Urothelium cell line (cell line): ENCODE measurements at regions not wholly inside any gene's neighbourhood (a gene's known extent, or its start where the extent isn't known, plus 50 kb on each side); places are given as distances from the start of the nearest gene placed in this dataset.

Source experiments
- DNase-seq: peaks from one replicate; pipeline ENCODE4 v3.0.0; 2011; ENCODE audit warnings: low spot score, mixed read lengths
- FAIRE-seq: peaks from 2 replicates; lab custom pipeline; 2011; peaks lifted over from hg19 to GRCh38; lab: Jason Lieb, UNC

GRCh38 chr13:103965506-103966243 lies 899.5 kb upstream of the SLC10A2 start:
- FAIRE-seq (no peak), DNase-seq (no peak)

DNA sequence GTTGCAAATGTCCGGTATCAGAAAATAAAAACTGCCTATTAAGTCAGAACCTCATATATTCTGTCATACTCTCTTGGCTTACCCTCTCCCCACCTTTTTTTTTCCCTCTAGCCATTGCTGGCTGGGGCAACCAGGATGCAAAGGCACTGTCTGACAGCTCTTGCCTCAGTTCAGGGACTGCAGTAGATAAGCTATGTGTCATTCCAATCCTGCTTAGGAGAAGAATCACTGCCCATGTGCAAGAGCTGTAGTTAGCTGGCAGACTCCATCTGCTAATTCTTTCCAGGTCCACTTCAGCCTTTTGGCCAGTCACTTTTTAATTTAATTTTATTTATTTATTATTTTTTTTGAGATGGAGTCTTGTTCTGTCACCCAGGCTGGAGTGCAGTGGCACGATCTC lies 895.6 kb upstream of the SLC10A2 start:
- DNase-seq (no peak), FAIRE-seq (no peak)

DNA sequence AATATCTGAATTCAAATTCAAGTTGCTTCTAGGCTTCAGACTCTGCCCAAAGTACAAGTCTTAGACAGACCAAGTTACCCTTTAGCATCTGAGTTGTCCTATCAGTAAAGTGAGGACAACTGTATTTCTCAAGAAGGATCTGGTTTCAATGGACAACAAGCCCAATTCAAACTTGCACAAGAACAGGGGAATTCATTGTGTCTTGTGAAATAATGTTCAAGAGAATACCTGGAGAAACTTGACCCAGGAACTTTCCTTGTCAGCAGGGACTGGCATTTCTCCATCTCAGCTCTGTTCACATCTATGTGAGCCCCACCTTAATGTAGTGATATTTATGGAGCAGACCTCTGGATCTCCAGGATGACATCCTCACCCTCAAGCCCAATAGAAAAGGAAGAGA lies 894.9 kb upstream of the SLC10A2 start:
- FAIRE-seq: no peak

DNA sequence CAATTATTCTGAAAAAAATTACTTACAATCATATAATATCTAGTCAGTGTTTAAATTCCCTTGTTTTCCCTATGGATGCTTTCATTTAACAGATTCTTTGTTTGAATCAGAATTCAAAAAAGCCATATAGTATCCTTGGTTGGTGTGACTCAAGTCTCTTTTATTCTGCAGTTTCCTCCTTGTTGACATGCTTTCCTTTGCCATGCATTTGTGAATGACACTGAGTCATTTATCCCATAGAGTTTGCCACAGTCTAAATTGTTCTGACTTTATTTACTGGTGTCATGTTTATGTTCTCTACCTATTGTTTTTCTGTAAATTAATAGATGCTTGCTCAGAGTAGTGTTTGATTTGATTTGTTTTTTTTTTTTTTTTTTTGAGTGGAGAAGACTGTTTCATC lies 893.8 kb upstream of the SLC10A2 start:
- no peak for DNase-seq
- no peak for FAIRE-seq

More for the DNA sequence above, 894.9 kb upstream of the SLC10A2 start:
- DNase-seq: no peak

DNA sequence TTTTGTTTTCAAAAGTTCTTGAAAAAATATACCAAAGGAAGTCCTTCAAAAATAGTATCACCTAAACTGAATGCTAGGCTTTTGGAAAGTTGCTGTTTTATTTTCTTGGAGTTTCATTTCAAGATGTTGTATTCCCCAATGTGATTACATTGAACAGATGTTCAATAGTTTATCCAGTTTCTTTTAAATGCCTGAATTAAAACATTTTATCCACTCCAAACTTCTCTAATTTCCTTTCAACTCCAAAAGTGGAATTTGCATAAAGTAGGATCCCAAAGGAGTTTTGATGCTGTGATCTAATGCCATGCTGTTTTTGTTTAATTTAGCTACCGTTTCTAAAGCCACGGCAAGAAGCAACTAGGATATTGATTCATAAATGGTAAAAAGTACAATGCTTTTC lies 892.5 kb upstream of the SLC10A2 start:
- FAIRE-seq: no peak
- DNase-seq: no peak

GRCh38 chr13:103957939-103958338 lies 891.7 kb upstream of the SLC10A2 start:
- no peak for DNase-seq
- no peak for FAIRE-seq

DNA sequence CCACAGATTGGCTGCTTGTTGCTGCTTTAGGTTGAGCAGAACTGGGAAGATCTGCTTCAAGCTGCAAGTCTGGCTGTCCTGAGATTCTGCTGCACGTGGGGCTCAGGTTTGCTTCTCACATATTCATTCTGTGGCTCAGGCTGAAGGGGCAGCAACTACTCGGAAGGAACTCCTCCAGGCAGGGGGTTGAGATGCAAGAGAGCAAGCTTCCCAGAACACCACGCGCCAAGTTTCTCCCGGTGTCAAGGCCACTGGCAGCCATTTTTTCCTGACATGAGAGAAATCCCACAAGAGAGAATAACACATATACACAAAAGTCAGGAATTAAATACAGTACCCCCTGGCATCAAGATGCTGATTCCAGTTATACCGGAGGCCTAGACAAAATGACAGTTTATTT lies 887.6 kb upstream of the SLC10A2 start:
- no peak for FAIRE-seq
- DNase-seq: no peak

DNA sequence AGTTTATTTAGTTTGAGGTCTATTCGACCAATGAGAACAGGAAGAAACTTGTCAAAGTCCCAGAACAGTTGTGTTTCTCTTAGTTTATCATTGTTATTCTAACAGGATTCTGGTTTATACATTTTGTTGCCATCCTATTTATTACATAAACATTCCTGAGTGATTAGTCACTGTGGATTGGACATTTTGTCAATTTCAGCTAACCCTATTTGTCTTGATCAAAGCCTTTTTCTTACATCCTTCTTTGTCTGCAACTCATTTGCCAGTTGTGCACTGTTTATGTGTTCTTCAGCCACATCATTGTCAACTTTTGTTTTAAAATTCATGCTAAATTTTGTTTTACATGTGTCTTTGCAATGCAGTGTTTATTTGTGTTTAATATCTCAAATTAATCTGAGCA lies 886.0 kb upstream of the SLC10A2 start:
- DNase-seq (no peak), FAIRE-seq (no peak)

- FAIRE-seq: no peak
Observed at GRCh38 chr13:103948426-103948825, 882.2 kb upstream of the SLC10A2 start.

GRCh38 chr13:103945836-103946235 lies 879.6 kb upstream of the SLC10A2 start:
- DNase-seq (no peak), FAIRE-seq (no peak)

More at GRCh38 chr13:103948426-103948825, 882.2 kb upstream of the SLC10A2 start:
- DNase-seq: no peak

DNA sequence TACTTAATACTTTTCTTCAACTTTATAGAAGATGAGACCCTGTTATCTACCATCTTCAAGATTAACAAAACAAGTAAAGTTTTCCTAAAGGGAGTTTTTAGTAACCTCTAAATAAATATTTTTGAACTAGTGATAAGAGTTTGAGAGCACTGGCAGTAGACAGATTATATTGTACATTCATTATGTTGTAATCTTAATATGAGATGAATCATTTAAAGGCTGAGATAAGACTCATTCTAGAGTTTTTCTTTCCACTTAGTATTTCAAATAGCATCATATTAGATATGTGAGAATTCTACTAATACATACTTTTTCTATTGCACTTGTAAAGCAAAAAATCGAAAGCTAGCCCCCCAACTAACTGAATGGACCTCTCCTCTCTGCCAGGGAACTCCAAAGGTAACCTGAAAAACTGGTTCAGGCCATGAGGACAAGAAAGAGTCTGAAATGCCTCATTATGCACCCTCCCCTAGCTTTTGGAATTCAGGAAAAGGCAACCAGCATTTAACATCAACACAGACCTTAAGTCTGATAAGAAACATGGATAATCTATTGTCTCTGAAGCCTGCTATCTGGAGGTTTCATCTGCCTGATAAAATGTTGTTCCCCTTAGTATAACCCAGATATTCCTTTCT lies 875.4 kb upstream of the SLC10A2 start:
- FAIRE-seq: no peak

DNA sequence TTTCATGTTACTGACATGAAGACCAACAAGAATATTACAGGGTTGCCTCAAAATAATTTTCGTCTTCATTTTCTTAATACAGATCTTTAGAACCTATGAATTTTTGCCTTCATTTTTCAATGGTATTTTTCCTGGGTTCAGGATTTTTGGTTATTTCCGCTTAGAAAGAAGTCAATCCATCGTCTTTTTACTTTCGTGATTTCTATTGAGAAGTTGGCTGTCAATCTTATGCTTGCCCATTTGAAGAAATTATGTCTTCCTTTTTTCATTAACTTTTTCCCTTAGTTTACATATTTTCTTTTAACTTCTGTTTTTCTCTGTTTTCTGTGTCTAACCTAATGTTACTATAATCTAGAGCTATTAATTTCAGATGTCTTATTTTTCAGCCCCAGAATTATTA lies 868.9 kb upstream of the SLC10A2 start:
- DNase-seq: no peak
- FAIRE-seq: no peak

More for the DNA sequence above, 875.4 kb upstream of the SLC10A2 start:
- no peak for DNase-seq

- no peak for FAIRE-seq
- no peak for DNase-seq
Observed at GRCh38 chr13:103931885-103932284, 865.7 kb upstream of the SLC10A2 start.

- DNase-seq (no peak), FAIRE-seq (no peak)
Observed at GRCh38 chr13:103931331-103931845, 865.2 kb upstream of the SLC10A2 start.

DNA sequence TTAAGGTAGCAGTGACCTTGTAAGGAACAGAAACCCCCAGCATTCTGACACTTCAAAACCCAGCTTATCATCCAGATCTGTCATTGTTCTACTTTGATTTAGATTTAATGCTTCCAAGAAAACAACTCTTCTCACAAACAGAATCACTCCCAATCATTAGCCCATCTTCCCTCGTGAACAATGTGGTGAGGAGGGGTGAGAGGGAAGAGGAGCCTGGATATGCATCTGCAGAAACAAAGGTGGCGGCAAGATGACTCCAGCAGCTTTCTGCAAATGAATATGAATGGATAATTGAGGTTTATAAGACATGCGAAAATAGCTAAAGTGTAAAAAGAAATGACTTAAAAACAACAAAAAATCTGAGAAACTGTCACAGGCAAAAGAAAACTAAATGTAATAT lies 859.9 kb upstream of the SLC10A2 start:
- DNase-seq: no peak
- no peak for FAIRE-seq

- FAIRE-seq (no peak), DNase-seq (no peak)
Observed at GRCh38 chr13:103908911-103909310, 842.7 kb upstream of the SLC10A2 start.

GRCh38 chr13:103908274-103908673 lies 842.1 kb upstream of the SLC10A2 start:
- DNase-seq: no peak
- FAIRE-seq: no peak

DNA sequence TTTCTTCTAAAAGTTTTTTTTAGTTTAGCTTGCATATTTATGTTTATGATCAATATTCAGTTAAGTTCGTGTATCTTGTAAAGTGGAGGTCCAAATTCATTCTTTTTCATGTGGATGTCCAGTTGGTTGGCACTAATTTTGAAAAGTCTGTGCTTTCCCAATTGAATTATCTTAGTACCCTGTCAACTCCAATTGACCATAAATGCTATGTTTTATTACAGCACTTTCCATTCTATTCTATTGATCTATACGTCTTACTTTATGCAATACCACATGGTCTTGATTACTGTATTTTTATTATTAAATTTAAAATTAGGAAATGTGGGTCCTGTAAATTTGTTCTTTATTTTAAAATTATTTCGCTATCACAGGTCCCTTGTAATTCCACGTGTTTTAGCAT lies 837.6 kb upstream of the SLC10A2 start:
- FAIRE-seq: no peak

GRCh38 chr13:103898481-103898880 lies 832.3 kb upstream of the SLC10A2 start:
- no peak for DNase-seq
- FAIRE-seq: no peak

More for the DNA sequence above, 837.6 kb upstream of the SLC10A2 start:
- DNase-seq: no peak

DNA sequence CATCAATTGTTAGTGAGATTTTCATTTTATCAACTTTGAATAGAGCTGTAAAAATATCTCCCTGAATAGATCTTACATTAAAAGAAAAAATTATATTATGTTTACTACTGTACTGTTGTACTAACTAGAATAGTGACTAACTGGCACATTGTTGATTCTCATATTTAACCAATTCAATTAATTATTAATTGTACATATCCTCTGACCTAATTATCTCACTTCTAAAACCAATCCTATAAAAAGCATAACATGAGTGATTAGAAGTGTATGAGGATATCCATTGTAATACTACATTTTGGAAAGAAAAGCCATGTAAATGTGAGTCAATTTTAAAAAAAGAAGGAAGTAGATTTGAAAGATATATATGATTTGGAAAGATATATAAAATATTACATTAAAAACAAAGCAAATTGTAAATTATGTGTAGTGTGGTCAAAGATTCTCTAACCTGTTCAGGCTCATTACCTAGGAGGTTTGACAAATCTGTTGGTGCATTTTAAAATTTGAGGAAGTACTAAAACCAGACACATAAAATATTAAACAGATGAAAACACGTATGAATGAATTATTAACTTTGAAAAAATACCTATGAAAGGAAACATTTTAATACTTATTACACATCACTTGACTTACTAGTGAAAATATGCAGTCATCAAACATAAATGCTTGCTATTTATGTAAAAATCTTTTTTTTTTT lies 829.8 kb upstream of the SLC10A2 start:
- FAIRE-seq (no peak), DNase-seq (no peak)

- DNase-seq (no peak), FAIRE-seq (no peak)
Observed at GRCh38 chr13:103894626-103895025, 828.4 kb upstream of the SLC10A2 start.
